ENCODE measurements at regions not wholly inside any gene's neighbourhood (a gene's known extent, or its start where the extent isn't known, plus 50 kb on each side); places are given as distances from the start of the nearest gene placed in this dataset.

GRCh38 chr3:117763561-117763960 is 1054.0 kb downstream of the TUSC7 start (continued):
- TF ChIP-seq REST (IDR thresholded peaks at IDR 0.05; ENCODE audit: unreplicated experiment) (no peak), CREB1 (CRISPR knock-in tag; IDR thresholded peaks at IDR 0.05; ENCODE audit: low read depth) (no peak)

- H3K27me3 Mint-ChIP-seq (ENCODE audit: insufficient read depth, low read depth, poor library complexity), result no peaks in the 10 kb centered on the region
- Histone ChIP-seq H3K4me2 (no peak overlapping the region), H3K27me3 (ENCODE audit: insufficient read depth) (no peaks in the 10 kb centered on the region), H3F3A (replicated peaks; ENCODE audit: low read depth) (no peaks in the 10 kb centered on the region), H3K36me3 (ENCODE audit: insufficient read depth) (no peaks in the 10 kb centered on the region), H3K4me1 (ENCODE audit: insufficient read depth) (no peaks in the 10 kb centered on the region), H3K27ac (ENCODE audit: low read depth) (no peak overlapping the region), H4K20me1 (replicated peaks; ENCODE audit: insufficient read depth) (no peaks in the 10 kb centered on the region), H3K4me3 (no peak overlapping the region), H3K9me2 (ENCODE audit: insufficient read depth) (peaks cover 6% of the 10 kb centered on the region; the same call in 1 of the 2 replicates), H2AFZ (no peak overlapping the region), H3K79me2 (replicated peaks; ENCODE audit: insufficient read depth) (no peaks in the 10 kb centered on the region)
- H3K4me3 Mint-ChIP-seq, result no peak overlapping the region
- no peak for DNase-seq (ENCODE audit: low spot score)
- H3K36me3 Mint-ChIP-seq (ENCODE audit: low read depth), result no peaks in the 10 kb centered on the region
- no peak for TF ChIP-seq CTCF (conservative IDR thresholded peaks at IDR 0.05; ENCODE audit: low read depth in 2 of 2)
- no peak for TF ChIP-seq CREB1 (CRISPR knock-in tag; IDR thresholded peaks at IDR 0.05; ENCODE audit: low read depth)
- no peak for TF ChIP-seq NANOG (IDR thresholded peaks at IDR 0.05; ENCODE audit: borderline replicate concordance)
- no peak for TF ChIP-seq ZNF331 (CRISPR knock-in tag; IDR thresholded peaks at IDR 0.05; ENCODE audit: low read depth)
- no peak for TF ChIP-seq POLR2AphosphoS5 (IDR thresholded peaks at IDR 0.05; ENCODE audit: low read depth)
- H3K4me1 Mint-ChIP-seq, result no peaks in the 10 kb centered on the region
- no peak for ATAC-seq
- no peaks in the 10 kb centered on the region for H3K9me3 Mint-ChIP-seq
- no peak overlapping the region for H3K27ac Mint-ChIP-seq
Observed at GRCh38 chr3:117768581-117768980, 1059.0 kb downstream of the TUSC7 start.

GRCh38 chr3:117774130-117774529 is 1064.6 kb downstream of the TUSC7 start:
- Histone ChIP-seq H4K20me1 (replicated peaks; ENCODE audit: insufficient read depth) (no peaks in the 10 kb centered on the region), H3F3A (replicated peaks; ENCODE audit: low read depth) (no peaks in the 10 kb centered on the region), H3K79me2 (replicated peaks; ENCODE audit: insufficient read depth) (no peaks in the 10 kb centered on the region), H3K9me2 (ENCODE audit: insufficient read depth) (no peaks in the 10 kb centered on the region), H3K36me3 (ENCODE audit: insufficient read depth) (0 out of 2 replicates have a peak, but pooled peaks cover 7% of the 10 kb centered on the region), H3K4me1 (ENCODE audit: insufficient read depth) (no peaks in the 10 kb centered on the region), H3K4me2 (no peak overlapping the region), H3K27ac (ENCODE audit: low read depth) (no peak overlapping the region), H2AFZ (no peak overlapping the region), H3K4me3 (no peak overlapping the region), H3K27me3 (ENCODE audit: insufficient read depth) (no peaks in the 10 kb centered on the region)
- peaks cover 25% of the 10 kb centered on the region for H3K9me3 Mint-ChIP-seq
- DNase-seq (ENCODE audit: low spot score) (no peak), ATAC-seq (no peak)
- H3K27ac Mint-ChIP-seq, result no peak overlapping the region
- no peak overlapping the region for H3K4me3 Mint-ChIP-seq
- peaks cover 20% of the 10 kb centered on the region for H3K36me3 Mint-ChIP-seq (ENCODE audit: low read depth)
- peaks cover 2% of the 10 kb centered on the region for H3K27me3 Mint-ChIP-seq (ENCODE audit: insufficient read depth, low read depth, poor library complexity)
- H3K4me1 Mint-ChIP-seq, result no peaks in the 10 kb centered on the region
- TF ChIP-seq REST (IDR thresholded peaks at IDR 0.05; ENCODE audit: unreplicated experiment) (no peak), POLR2AphosphoS5 (IDR thresholded peaks at IDR 0.05; ENCODE audit: low read depth) (no peak), ETS1 (IDR thresholded peaks at IDR 0.05) (no peak)

All from GM23338 (cell line).